WI38 (cell line): ENCODE measurements at regions not wholly inside any gene's neighbourhood (a gene's known extent, or its start where the extent isn't known, plus 50 kb on each side); places are given as distances from the start of the nearest gene placed in this dataset.

Experiments used
- H3K4me3 ChIP-seq: 2 replicates; pipeline ENCODE4 v1.5.1; 2011; ENCODE audit warnings: low read depth, mild to moderate bottlenecking, control low read depth, low read length
- CTCF ChIP-seq: IDR thresholded peaks from 2 replicates; pipeline ENCODE4 v1.5.1; 2012; ENCODE audit warnings: low read depth, mild to moderate bottlenecking, control low read depth, low read length

GRCh38 chr1:58075188-58075578 lies 471.3 kb downstream of the OMA1 start:
- no peak for TF ChIP-seq CTCF

GRCh38 chr1:58072450-58072849 lies 474.1 kb downstream of the OMA1 start:
- TF ChIP-seq CTCF = no peak
- no peak overlapping the region for H3K4me3 ChIP-seq

More at GRCh38 chr1:58075188-58075578, 471.3 kb downstream of the OMA1 start:
- H3K4me3 ChIP-seq = no peak overlapping the region

GRCh38 chr1:58067082-58067481 lies 479.4 kb downstream of the OMA1 start:
- H3K4me3 ChIP-seq = no peak overlapping the region
- TF ChIP-seq CTCF = no peak

GRCh38 chr1:58065520-58065919 lies 481.0 kb downstream of the OMA1 start:
- no peak overlapping the region for H3K4me3 ChIP-seq
- TF ChIP-seq CTCF = no peak

- no peak for TF ChIP-seq CTCF
These were observed 482.4 kb downstream of the OMA1 start for GRCh38 chr1:58064166-58064565.

GRCh38 chr1:58063095-58063494 lies 483.4 kb downstream of the OMA1 start:
- H3K4me3 ChIP-seq = no peak overlapping the region
- TF ChIP-seq CTCF = no peak

More at GRCh38 chr1:58064166-58064565, 482.4 kb downstream of the OMA1 start:
- H3K4me3 ChIP-seq = no peak overlapping the region

GRCh38 chr1:58062635-58063034 lies 483.9 kb downstream of the OMA1 start:
- H3K4me3 ChIP-seq = no peak overlapping the region
- TF ChIP-seq CTCF = no peak
